ENCODE measurements at regions not wholly inside any gene's neighbourhood (a gene's known extent, or its start where the extent isn't known, plus 50 kb on each side); places are given as distances from the start of the nearest gene placed in this dataset.

GRCh38 chr4:17329046-17329445 is 182.8 kb downstream of the QDPR start:
- TF ChIP-seq CTCF (IDR thresholded peaks at IDR 0.05), result no peak
- H3K9me3 ChIP-seq, result no peaks in the 10 kb centered on the region
- intact Hi-C loops (cut with DNase I), result loop anchor here in 1 of 2 donors (10.0 kb wide), 1 partner anchor 1034 kb away; no protein-coding TSS in a partner anchor
- H3K27ac ChIP-seq, result no peak overlapping the region
- H3K36me3 ChIP-seq (ENCODE audit: insufficient read depth in 1 of 2, low read depth in 1 of 2), result no peaks in the 10 kb centered on the region
- no peak for ATAC-seq
- no peaks in the 10 kb centered on the region for H3K27me3 ChIP-seq (ENCODE audit: insufficient read depth in 3 of 3, low read length in 2 of 3)
- H3K4me3 ChIP-seq, result no peak overlapping the region
- no peak for DNase-seq
- 76 to 82% (median 81%) methylated on average over 1 of the region's 1 CpG for WGBS, 3 donors
- no peaks in the 10 kb centered on the region for H3K4me1 ChIP-seq

- no peak overlapping the region for H3K4me3 ChIP-seq
- H3K27ac ChIP-seq, result no peak overlapping the region
- peaks cover 3% of the 10 kb centered on the region for H3K4me1 ChIP-seq
- DNase-seq (no peak), ATAC-seq (no peak)
- H3K27me3 ChIP-seq (ENCODE audit: insufficient read depth in 3 of 3, low read length in 2 of 3), result no peaks in the 10 kb centered on the region
- intact Hi-C loops (cut with DNase I), result loop anchor here in 1 of 2 donors (10.0 kb wide), 1 partner anchor 1033 kb away; no protein-coding TSS in a partner anchor
- 37 to 39% (median 38%) methylated on average over 5 of the region's 5 CpGs for WGBS, 3 donors
- H3K9me3 ChIP-seq, result no peaks in the 10 kb centered on the region
- TF ChIP-seq CTCF (IDR thresholded peaks at IDR 0.05), result no peak
- no peaks in the 10 kb centered on the region for H3K36me3 ChIP-seq (ENCODE audit: insufficient read depth in 1 of 2, low read depth in 1 of 2)
Observed at GRCh38 chr4:17328141-17328815, 183.6 kb downstream of the QDPR start.

- no peaks in the 10 kb centered on the region for H3K27me3 ChIP-seq (ENCODE audit: insufficient read depth in 3 of 3, low read length in 2 of 3)
- WGBS, 3 donors, result 67 to 72% (median 70%) methylated on average over 6 of the region's 6 CpGs
- TF ChIP-seq CTCF (IDR thresholded peaks at IDR 0.05), result no peak
- no peak overlapping the region for H3K4me3 ChIP-seq
- H3K9me3 ChIP-seq, result no peaks in the 10 kb centered on the region
- intact Hi-C loops (cut with DNase I), result loop anchor here in 1 of 2 donors (10.0 kb wide), 1 partner anchor 1033 kb away; no protein-coding TSS in a partner anchor
- DNase-seq, result no peak
- no peak for ATAC-seq
- peaks cover 3% of the 10 kb centered on the region for H3K4me1 ChIP-seq
- H3K36me3 ChIP-seq (ENCODE audit: insufficient read depth in 1 of 2, low read depth in 1 of 2), result no peaks in the 10 kb centered on the region
- H3K27ac ChIP-seq, result no peak overlapping the region
Observed at GRCh38 chr4:17327591-17327990, 184.3 kb downstream of the QDPR start.

GRCh38 chr4:17326756-17327155 is 185.1 kb downstream of the QDPR start:
- H3K4me3 ChIP-seq, result no peak overlapping the region
- H3K36me3 ChIP-seq (ENCODE audit: insufficient read depth in 1 of 2, low read depth in 1 of 2), result no peaks in the 10 kb centered on the region
- H3K27me3 ChIP-seq (ENCODE audit: insufficient read depth in 3 of 3, low read length in 2 of 3), result no peaks in the 10 kb centered on the region
- WGBS, 3 donors, result 66 to 68% (median 68%) methylated on average over 2 of the region's 2 CpGs
- no peaks in the 10 kb centered on the region for H3K9me3 ChIP-seq
- ATAC-seq, result no peak
- H3K4me1 ChIP-seq, result peaks cover 3% of the 10 kb centered on the region
- no peak overlapping the region for H3K27ac ChIP-seq
- intact Hi-C loops (cut with DNase I), result loop anchor here in 1 of 2 donors (10.0 kb wide), 1 partner anchor 1032 kb away; no protein-coding TSS in a partner anchor
- no peak for TF ChIP-seq CTCF (IDR thresholded peaks at IDR 0.05)
- DNase-seq, result no peak
